HG03439 (cell line): ENCODE measurements at regions not wholly inside any gene's neighbourhood (a gene's known extent, or its start where the extent isn't known, plus 50 kb on each side); places are given as distances from the start of the nearest gene placed in this dataset.
"Not testable (repeated sequence)": the region's sequence is repeated elsewhere in the genome, so short reads cannot be mapped to it uniquely, and the experiment has no call there.

Experiments
- ATAC-seq: cut with Tn5 transposase; IDR thresholded peaks from one replicate; pipeline ENCODE4 v1.9.1; 2021; ENCODE audit warnings: mild to moderate bottlenecking, moderate library complexity; ENCODE audit not compliant: unreplicated experiment

DNA sequence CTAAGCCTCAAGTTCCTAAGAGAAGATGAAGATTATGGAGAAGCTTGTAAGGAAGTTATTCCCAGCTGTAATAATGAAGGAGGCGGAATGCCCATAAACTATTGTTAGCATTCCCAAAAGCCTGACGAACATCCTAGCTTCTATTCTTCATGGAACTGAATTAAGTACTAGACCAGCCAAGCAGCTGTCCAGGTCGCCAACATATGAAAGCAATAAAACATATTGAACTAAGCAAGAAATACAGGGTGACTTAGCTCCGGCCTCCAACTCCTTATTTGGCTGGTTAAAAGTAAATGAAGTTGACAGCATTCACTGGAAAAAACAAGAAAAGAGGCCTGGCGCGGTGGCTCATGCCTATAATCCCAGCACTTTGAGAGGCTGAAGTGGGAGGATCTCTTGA is 174.0 kb upstream of the TPM1 start:
- ATAC-seq = no peak

DNA sequence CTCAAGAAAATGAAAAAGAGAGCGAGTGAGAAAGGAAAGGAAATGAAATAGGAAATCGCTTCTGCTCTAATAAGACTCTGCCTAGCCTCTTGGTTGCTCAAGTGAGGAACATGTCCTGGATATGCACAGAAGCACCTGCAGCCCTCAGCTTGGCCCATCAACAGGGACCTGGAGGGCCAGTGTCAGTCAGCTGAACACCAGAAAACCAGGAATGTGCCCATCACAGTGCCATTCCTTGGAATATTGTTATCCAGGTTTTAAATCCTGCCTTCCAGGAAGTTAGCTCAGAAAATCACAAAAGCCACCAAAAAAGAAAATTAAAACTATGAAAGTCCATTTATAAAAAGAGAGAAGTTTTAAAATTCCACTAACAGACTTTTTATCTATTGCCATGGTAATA is 173.4 kb upstream of the TPM1 start:
- no peak for ATAC-seq

DNA sequence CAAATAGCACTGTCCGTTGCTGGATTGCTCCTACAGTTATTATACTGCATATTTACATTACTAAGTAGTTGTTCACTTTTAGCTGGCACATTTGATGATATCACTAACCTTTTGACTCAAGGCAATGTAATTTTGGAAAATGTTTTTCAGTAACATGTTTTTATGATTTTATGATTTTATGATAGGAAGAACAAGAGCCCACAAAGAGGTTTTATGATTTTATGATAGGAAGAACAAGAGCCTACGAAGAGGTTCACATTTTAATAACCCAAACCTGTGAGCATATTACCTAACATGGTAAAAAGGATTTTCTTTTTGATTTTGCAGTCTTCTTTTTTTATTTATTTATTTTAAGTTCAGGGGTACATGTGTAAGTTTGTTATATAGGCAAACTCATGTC is 172.3 kb upstream of the TPM1 start:
- ATAC-seq = no peak

DNA sequence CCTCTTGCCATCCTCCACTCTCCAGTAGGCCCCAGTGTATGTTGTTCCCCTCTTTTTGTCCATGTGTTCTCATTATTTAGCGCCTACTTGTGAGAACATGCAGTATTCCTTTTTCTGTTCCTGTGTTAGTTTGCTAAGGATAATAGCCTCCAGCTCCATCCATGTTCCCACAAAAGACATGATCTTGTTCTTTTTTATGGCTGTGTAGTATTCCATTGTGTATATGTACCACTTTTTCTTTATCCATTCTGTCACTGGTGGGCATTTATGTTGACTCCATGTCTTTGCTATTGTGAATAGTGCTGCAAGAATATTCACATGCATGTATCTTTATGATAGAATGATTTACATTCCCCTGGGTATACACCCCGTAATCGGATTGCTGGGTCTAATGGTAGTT is 171.8 kb upstream of the TPM1 start:
- not testable (repeated sequence) for ATAC-seq

DNA sequence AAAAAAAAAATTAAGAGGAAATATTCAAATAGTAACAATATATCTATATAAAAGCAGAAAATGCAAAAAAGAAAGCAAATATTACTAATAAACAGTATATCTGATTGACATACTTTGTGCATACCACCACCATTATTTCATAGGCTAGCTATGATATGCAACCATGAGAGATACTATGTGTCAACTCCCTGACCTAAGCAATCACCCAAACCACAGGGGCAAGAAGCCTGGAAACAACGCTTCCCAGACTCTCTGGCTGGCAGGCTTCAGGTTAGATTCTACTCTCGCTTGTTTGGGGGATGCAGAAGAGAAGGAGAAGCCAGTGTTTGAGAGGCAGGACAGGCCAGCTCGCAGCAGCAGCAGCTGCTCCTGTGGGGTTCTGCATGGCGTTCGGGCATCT is 169.3 kb upstream of the TPM1 start:
- ATAC-seq = no peak

DNA sequence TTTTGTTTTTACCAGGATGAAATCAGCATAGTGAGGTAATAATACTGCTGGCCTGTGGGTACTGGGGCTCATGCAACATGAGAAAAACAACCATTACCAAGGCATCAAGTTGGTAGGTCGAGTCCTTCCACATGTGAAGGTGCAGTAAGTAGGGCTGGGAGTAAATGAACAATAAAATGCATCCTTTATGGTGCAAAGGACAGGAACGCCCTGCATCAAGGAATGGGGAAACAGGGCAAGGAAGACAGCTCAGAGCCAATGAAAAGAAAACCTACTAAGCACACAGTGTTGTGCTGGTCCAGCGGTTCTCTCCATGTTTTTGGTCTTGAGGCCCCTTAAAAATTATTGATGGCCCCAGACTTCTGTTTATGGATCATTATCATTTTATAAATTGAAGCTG is 168.5 kb upstream of the TPM1 start:
- ATAC-seq = no peak

DNA sequence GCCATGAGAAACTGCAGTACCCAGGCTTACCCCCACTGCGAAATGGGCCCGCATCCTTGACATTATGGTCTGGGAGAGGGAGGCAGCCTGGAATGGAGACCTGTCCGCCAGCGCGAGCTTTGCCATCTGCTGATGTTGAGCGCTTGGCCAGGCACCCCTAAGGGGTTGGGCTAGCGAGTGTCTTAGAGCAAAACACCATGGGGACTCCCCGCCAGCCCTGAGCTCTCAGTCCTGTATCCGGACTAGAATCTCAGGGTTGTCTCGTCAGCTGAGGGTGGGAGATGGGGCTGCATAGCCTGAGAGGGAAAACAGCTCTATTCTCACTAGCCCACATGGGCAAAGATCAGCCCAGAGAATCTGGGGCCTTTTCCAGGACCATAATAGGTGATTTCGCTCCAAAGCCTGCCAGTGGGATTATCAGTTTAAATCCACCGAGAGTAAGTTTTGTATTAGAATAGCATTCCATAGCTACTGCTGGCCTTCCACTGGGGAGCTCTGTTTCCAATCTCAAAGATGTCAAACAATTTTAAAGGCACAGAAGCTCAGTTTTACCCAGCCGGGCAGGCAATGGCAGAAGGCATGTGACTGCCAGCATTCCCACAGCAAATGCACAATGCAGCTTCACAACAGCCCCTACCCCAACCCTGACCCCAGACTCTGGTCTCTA is 167.5 kb upstream of the TPM1 start:
- no peak for ATAC-seq

DNA sequence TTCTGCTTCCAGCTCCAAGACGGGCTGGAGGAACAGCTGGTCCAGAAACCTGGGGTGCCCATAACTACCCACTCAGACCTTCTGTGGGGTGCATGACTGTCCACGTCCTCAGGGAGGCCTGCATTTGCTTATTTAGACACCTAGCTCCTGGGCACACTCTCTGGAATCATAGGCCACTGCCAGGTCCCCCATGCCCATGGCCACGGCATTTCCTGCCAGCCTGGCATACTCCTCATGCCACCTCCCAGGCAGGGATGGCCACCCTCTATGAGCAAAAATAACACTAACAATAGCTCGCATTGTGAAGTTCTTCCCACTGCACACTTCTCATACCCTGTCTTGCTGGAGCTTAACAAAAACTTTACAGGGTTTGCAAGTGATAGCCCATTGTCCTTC is 166.9 kb upstream of the TPM1 start:
- ATAC-seq = no peak

DNA sequence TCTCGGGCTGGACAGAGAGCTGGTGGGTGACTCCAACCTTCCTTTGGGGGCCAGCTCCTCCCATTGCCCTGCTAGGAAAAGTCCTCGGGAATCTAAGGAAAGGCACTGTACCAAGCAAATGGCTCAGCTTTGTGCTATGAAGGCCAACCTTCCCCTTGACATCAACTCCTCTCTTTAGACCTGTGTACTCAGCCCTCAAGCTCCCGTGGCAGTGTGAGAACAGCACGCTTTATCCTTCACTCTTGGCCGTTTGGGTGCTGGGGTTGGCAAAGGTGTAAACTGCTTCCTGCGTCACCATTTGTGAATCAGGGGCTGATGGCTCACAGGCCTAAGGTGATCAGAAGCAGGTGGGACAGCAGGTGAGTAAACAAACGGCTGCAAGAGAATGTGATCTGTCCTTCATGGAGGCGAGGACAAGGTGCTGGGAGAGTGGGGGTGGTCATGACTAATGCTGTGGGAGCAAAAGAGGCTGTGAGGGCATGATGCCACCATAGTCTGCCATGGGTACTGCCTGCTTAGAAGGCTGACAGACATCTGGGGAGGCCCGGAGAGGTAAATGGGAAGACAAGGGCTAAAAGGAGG is 165.2 kb upstream of the TPM1 start:
- ATAC-seq = no peak

DNA sequence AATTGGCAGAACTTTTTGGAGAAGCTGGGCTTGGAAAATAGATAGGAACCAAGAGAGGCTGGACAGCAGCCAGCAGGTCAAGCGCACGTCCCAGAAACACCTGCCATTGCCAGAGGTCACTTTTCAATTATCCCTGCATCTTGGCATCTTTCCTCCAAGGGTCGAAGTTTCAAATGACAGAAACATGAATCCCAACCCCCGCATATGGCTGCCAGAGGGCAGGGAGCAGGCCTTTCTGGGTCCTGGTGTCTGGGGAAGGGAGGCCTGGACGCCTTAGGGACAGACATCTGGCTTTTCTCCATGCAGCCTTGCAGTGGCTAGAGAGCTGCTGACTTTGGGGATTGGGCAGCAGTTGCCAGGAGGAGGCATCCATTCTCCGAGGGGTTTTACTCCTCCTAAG is 164.5 kb upstream of the TPM1 start:
- ATAC-seq = no peak

DNA sequence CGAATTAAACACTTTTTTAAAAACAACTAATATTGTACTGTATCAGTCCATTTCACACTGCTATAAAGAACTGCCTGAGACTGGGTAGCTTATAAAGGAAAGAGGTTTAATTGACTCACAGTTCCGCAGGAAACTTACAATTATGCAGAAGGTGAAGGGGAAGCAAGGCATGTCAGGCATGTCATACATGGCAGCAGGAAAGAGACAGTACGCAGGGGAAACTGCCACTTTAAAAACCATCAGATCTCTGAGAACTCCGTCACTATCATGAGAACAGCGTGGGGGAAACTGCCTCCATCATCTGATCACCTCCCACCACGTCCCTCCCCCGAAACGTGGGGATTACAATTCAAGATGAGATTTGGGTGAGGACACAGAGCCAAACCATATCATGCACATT is 162.8 kb upstream of the TPM1 start:
- ATAC-seq = no peak

DNA sequence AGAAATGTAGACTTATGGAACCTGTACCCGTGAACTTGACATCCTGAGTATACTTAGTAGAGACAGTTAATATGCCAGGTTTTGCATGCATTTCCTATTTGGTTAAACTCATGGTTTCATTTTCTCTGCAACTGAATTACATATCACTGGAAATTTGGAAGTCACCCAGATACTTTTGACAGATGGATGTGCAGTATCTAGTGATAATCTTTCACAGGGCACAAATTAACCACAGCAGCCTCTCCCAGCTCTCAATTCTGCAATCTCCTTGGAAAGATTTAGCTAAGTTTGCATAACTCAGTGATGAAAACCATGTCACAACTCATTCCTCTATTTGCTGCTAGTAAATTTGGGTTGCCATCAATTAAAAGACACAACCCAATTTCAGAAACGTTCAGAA is 162.3 kb upstream of the TPM1 start:
- no peak for ATAC-seq

DNA sequence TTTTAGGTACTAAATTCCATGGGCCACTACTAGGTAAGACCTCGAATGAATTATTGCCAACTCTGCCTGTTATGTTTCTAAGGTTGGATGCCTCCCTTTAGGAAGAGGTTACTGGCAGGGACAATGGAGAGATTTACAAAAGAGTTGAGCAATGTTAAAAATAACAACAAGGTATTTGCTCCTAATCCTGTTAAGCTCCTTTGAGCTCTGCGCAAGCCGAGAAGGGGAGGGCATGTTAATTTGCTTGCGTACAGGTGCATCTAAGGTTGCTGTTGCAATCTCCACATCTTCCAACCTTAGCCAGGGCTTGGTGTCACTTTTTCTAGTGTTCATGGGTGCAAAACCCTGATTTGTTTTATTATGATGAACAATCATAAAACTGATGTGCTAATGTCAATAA is 161.5 kb upstream of the TPM1 start:
- ATAC-seq = no peak

DNA sequence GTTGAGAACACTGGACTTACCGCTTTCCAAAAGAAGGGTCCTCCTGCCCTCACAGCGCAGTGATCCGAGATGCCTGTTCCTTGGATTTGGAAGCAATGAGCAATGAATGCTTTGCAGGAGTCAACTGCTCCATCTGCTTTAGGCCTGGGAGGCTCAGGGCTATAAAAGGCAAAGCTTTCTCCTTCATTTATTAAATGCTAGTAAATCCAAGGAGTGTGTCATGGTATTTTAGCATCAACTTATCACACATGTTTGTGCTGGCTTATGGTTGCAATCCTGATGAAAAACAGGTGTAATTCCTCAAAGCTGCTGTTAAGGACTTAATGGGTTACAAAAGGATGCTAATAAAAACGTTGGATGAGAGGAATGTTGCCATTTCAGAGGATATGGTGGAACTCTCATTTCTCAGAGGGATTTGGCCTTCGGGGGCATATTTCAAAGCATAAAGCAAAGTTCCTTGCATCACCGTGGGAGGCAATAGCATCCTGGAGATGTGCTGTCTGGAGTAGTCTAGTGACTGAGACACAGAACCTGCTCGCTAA is 158.5 kb upstream of the TPM1 start:
- no peak for ATAC-seq

DNA sequence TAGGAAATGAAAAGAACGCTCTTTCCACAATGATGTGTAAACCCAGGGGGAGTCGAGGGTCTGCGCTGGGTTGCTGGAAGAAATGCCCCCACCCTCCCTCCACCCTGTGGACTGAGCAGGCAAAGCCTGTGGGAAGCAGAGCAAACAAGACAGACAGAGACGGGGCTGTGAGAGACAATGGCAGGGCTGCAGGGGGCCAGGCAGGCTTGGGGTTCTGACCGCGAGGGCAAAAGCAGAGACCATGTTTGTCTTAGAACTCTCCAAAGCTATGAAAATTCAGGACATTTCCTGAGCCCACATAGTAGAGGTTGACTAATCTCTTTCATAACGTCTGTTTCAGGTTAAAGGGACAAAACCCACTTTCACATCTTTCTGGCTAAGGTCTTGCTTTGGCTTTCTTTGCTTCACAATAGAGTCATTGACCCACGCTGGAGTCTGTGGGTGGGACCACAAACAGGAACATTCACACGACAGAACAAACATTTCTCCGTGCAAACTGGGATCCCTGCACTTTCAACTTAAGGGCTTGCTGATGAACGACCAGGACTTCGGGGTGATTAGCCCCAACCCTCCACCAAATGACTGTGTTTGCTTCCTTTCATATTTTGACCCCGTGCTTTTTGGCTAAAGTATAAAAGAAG is 156.0 kb upstream of the TPM1 start:
- ATAC-seq = no peak

DNA sequence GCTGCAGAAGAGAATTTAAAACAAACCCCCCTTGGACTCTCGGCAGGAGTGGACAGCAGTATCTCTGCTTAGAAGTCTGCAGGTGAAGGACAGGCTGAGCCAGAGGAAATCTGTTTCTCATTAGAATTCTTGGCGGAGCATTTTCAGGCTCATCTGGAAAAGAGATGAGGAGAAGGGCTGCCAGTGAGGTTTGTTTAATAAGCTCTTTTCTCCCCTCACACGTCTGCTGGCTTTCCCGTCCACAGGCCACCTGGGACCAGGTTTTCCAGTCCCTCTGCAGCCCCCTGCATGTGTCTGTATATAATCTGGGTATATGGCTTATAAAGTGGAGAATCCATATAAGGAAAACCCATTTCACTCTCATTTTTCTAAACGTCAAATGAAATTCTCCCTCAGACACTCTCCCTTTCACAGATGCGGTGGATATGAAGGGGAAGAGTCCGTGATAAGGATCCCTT is 155.4 kb upstream of the TPM1 start:
- ATAC-seq = no peak

DNA sequence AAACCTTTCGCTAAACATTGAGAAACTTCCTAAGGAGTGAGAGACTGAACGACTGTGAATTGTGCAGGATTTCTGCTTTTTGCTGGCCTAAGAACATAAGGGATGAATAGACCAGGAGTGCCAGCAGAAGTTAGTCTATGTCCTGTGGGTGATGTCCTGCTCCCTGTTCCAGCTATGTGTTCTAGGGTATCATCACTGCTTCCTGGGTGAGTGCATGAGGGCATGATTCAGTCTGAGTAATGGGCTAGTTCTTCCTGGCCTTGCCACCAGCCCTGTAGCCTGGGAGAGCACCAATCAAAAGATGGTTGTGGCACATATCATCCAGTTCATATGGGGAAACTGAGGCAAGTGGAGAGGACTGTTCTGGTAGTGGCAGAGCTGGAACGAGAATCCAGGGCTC is 153.9 kb upstream of the TPM1 start:
- no peak for ATAC-seq

DNA sequence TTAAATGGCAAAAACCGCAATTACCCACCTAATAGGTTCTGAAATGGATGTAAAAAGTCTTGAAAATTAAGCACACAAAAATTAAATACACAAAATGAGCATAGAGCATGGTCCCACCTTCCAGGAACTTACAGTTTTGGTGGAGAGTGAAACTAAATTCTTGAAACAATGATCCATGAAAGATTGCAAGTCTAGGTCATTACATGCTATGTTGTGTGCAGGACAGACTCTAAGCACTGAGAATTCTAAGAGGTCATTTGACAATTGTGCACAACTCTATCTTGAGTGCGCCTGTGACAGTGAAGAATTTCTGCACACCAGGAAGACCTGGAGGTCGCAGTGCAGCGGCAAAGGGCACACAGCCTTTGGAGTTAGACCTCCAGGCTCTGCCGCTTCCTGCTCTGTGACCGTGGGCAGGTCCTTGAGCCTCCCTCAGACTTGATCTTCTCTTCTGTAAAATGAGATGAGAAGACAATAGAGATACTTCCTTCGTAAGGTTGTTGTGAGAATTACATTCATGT is 153.3 kb upstream of the TPM1 start:
- ATAC-seq = no peak

DNA sequence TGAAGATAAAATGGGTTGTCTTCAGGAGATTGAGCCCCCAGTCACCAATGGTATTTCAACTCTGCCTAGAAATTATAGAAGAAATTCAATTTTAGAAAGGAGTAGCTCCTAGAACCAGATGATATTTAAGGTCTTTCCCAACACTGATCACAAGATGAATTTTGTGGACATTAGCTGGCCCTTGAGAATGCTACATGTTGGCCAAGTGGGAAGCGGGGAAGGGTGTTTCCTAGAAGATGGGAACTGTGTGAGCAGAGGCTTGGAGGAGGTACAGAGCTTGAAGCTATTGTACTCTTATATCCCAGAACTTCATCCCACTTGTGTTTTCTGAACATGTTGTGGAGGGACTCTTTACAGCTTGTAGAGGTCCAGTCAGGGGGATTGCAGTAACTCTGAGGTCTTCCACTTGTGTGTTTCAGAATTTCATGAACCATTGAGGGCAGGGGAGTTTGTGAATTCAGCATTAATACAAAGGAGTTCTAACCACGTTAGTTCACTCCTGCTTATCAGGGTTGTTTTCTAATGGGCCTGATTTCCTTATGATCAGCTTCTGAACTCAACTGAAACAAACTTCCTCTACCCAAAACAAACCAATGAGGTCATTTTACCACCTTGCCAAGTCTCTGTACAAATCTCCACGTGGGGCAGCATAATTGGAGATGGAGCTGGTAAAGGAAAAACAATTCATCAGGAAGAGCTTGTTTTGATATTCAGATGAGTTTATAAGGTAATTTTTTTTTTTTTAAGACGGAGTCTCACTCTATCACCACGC is 152.6 kb upstream of the TPM1 start:
- no peak for ATAC-seq

DNA sequence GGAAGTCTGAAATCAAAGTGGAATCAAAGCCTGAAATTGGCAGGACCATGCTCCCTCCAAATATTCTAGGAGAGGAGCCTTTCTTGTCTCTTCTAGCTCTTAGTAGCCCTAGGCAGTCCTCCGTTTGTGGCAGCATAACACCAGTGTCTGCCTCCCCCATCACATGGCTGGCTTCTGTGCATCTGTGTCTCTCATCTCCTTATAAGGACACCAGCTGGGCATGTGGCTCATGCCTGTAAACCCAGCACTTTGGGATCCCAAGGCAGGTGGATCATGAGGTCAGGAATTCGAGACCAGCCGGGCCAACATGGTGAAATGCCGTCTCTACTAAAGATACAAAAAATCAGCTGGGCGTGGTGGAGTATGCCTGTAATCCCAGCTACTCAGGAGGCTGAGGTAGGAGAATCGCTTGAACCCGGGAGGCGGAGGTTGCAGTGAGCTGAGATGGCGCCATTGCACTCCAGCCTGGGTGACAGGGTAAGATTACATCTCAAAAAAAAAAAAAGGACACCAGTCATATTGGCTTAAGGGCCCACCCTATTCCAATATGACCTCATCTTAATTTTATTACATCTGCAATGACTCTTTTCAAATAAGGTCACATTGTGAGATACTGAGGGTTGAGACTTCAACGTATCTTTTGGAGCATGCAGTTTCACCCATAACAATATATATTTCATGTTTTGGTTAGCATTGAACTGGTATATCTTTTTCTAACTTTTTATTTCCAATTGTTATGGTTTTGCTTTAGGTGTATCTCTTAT is 148.0 kb upstream of the TPM1 start:
- no peak for ATAC-seq
